Mucosa of descending colon (tissue), 3 donors: ENCODE measurements at regions not wholly inside any gene's neighbourhood (a gene's known extent, or its start where the extent isn't known, plus 50 kb on each side); places are given as distances from the start of the nearest gene placed in this dataset.

Source experiments
- ATAC-seq: fragments of 200-7000 bp; cut with Tn5 transposase; one replicate; pipeline ENCODE4 v1.9.1; 2020; ENCODE audit warnings: mild to moderate bottlenecking, moderate library complexity
- DNase-seq, 3 donors: peaks; one replicate each; pipeline ENCODE4 v3.0.0-alpha.2; 2020
- H3K36me3 ChIP-seq: fragments of 200-600 bp; one replicate; pipeline ENCODE4 v1.8.0; 2021; ENCODE audit warnings: low read depth, mild to moderate bottlenecking
- H3K4me1 ChIP-seq: fragments of 200-600 bp; one replicate; pipeline ENCODE4 v1.8.0; 2021; ENCODE audit warnings: low read depth, mild to moderate bottlenecking
- H3K4me3 ChIP-seq: fragments of 200-600 bp; one replicate; pipeline ENCODE4 v1.8.0; 2021; ENCODE audit warnings: mild to moderate bottlenecking
- H3K9me3 ChIP-seq: fragments of 200-600 bp; one replicate; pipeline ENCODE4 v1.8.0; 2021; ENCODE audit warnings: mild to moderate bottlenecking
- CTCF ChIP-seq: fragments of 200-600 bp; IDR thresholded peaks from one replicate; pipeline ENCODE4 v1.8.0; 2022; ENCODE audit warnings: antibody characterized with exemption, mild to moderate bottlenecking
- intact Hi-C, 2 donors: fragments of 100-400 bp; cut with DNase I in 1 of 2; cut with micrococcal nuclease in 1 of 2; formaldehyde crosslinking; loops; one replicate each; pipeline versions ENCODE4 v1.11.0 to v1.11.1; 2022; cut with DNase I, micrococcal nuclease
- donor health status: DM: no; HTN: no; CAD: no; lungs with moderate emphysema.
- donor health status: DM: no; HTN: no; CAD: no.
- donor health status: DM: no; HTN: yes; CAD: no.

DNA sequence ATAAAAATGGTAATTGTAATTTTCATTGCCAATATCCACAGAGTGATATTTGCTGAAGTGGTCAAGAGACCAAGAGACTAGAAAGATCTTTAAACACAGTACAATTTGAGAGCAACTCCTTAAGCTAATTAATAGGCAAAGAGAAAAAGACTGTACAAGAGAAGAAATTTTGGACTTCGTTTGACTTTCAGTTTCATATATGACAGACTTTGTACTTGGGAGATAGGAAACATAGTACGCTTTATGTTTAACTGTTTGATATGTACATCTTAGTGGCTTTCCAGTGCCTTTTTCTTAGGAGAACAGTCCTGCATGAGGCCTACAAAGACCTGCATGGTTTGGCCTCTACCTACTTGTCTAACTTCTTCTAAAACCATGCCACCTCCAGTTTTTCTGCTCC, 1118.1 kb downstream of the TRHDE start:
- ATAC-seq, result no peak
- intact Hi-C loops, result no loop called here
- no peak for DNase-seq
- H3K4me1 ChIP-seq, result no peaks in the 10 kb centered on the region
- no peaks in the 10 kb centered on the region for H3K36me3 ChIP-seq
- no peaks in the 10 kb centered on the region for H3K9me3 ChIP-seq
- no peak overlapping the region for H3K4me3 ChIP-seq
- TF ChIP-seq CTCF, result no peak

DNA sequence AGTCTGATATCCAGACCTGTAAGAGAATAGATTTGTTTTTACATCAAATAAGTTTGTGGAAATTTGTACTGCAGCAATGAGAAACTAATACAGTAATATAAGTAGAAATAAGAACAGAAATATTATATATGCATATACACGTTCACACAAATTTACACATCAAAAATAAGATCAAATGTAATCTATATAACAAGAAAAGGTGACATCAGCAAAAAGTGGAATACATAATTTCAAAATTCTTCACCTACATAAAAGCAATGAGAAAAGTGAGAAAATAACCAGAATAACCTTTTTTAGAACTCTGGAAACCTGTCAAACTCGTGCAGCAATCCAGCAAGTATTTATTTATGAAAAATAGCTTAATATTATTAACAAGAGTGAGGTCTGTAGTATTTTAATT, 1124.6 kb upstream of the ATXN7L3B start:
- Histone ChIP-seq H3K36me3 (no peaks in the 10 kb centered on the region), H3K4me3 (no peak overlapping the region), H3K4me1 (no peaks in the 10 kb centered on the region), H3K9me3 (peaks cover 29% of the 10 kb centered on the region)
- TF ChIP-seq CTCF, result no peak
- DNase-seq (no peak), ATAC-seq (no peak)
- intact Hi-C loops, result no loop called here

- no peak for TF ChIP-seq CTCF
- Histone ChIP-seq H3K36me3 (no peaks in the 10 kb centered on the region), H3K4me3 (no peak overlapping the region), H3K9me3 (peaks cover 31% of the 10 kb centered on the region), H3K4me1 (no peaks in the 10 kb centered on the region)
- intact Hi-C loops, result no loop called here
- no peak for DNase-seq
- ATAC-seq, result no peak
Observed at GRCh38 chr12:73413974-73414373, 1123.7 kb upstream of the ATXN7L3B start.

- no peak for TF ChIP-seq CTCF
- Histone ChIP-seq H3K4me1 (no peaks in the 10 kb centered on the region), H3K4me3 (no peak overlapping the region), H3K9me3 (peaks cover 31% of the 10 kb centered on the region), H3K36me3 (no peaks in the 10 kb centered on the region)
- ATAC-seq (no peak), DNase-seq (no peak)
- intact Hi-C loops, result no loop called here
Observed at GRCh38 chr12:73414926-73415325, 1122.7 kb upstream of the ATXN7L3B start.

DNA sequence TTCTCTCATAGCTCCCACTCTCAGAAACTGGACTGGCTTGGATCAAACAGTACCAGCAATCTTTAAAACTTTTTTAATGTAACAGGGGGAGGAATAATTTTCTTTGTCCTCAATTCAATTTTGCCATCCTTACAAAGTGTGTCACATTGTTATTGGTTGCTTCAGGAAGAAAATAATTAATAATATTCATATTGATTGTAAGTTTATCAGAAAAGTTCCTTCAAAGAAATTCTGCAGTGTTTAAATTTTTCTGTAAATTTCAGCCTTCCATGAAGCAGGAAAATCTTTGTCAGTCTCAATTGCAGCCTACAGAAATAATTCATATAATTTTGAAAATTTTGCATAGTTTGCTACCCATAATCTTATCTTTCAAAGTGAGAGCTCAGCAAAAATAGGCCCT, 1119.1 kb upstream of the ATXN7L3B start:
- Histone ChIP-seq H3K4me1 (no peaks in the 10 kb centered on the region), H3K9me3 (peaks cover 15% of the 10 kb centered on the region), H3K4me3 (no peak overlapping the region), H3K36me3 (no peaks in the 10 kb centered on the region)
- DNase-seq (no peak), ATAC-seq (no peak)
- intact Hi-C loops, result no loop called here
- no peak for TF ChIP-seq CTCF

DNA sequence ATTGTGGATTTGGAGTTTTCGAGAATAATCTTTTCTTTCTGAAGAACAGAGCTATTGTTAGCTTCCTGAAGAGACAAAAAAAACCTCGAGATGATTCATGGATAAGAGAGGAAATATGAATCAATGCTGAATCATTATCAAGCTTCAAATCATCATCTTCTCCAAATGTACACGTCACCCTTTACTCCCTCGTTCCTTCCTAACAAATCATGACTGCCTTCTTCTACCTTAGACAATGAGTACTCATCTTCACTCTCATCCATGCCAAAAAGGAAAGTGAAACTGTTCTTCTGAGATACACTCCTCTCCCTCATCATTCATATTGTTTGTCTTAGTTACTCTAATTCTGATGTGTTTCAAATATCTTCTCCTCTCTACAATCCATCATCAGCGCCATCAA, 1115.8 kb upstream of the ATXN7L3B start:
- TF ChIP-seq CTCF, result no peak
- H3K4me3 ChIP-seq, result no peak overlapping the region
- peaks cover 15% of the 10 kb centered on the region for H3K9me3 ChIP-seq
- H3K4me1 ChIP-seq, result no peaks in the 10 kb centered on the region
- intact Hi-C loops, result no loop called here
- DNase-seq (no peak), ATAC-seq (no peak)
- H3K36me3 ChIP-seq, result no peaks in the 10 kb centered on the region
